Astrocyte of the spinal cord (primary cell): ENCODE measurements at regions not wholly inside any gene's neighbourhood (a gene's known extent, or its start where the extent isn't known, plus 50 kb on each side); places are given as distances from the start of the nearest gene placed in this dataset.

Source experiments
- DNase-seq: peaks from one replicate; pipeline ENCODE4 v3.0.0; 2011; ENCODE audit warnings: low read depth, low spot score
- H3K4me3 ChIP-seq: 2 replicates; pipeline ENCODE4 v1.5.1; 2011; ENCODE audit warnings: low read depth, mild to moderate bottlenecking, low read length, moderate library complexity
- in situ Hi-C: cut with HindIII; loops from 2 replicates; pipeline ENCODE4 v1.10.0; 2017; ENCODE audit warnings: low sequenced_read_pairs
- TF ChIP-seq, protein P1 (sequence below): IDR thresholded peaks from 2 replicates; pipeline ENCODE4 v1.5.1; 2012; ENCODE audit warnings: low read depth, mild to moderate bottlenecking, low read length, inconsistent platforms

DNA sequence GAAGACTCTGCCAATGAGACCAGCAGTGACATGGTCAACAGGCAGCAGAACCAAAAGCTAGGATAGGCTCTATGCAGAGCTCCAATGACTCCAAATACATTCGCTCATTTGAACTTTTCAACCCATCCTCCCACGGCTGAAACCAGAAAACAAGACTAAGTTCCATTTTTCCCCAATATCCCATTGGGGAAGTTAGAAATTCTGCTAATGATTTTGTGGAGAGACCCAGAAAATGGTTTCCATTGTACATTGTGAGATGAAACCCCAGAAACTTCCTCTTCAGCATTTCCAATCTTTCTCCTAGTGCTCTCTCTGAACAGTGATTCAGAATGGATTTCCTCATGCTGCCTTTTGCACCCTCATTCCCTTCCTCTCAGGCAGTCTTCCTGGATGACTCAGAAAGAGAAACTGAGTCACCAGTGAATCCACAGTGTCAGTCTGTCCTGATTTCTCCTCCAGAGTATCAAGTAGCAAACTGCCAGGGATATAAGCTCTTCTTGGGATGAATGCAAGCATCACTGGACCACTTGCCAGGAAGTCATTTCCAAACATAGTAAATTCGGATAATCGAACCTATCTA, 467.7 kb upstream of the ID2 start:
- TF ChIP-seq, protein P1, sequence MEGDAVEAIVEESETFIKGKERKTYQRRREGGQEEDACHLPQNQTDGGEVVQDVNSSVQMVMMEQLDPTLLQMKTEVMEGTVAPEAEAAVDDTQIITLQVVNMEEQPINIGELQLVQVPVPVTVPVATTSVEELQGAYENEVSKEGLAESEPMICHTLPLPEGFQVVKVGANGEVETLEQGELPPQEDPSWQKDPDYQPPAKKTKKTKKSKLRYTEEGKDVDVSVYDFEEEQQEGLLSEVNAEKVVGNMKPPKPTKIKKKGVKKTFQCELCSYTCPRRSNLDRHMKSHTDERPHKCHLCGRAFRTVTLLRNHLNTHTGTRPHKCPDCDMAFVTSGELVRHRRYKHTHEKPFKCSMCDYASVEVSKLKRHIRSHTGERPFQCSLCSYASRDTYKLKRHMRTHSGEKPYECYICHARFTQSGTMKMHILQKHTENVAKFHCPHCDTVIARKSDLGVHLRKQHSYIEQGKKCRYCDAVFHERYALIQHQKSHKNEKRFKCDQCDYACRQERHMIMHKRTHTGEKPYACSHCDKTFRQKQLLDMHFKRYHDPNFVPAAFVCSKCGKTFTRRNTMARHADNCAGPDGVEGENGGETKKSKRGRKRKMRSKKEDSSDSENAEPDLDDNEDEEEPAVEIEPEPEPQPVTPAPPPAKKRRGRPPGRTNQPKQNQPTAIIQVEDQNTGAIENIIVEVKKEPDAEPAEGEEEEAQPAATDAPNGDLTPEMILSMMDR: no peak
- DNase-seq: no peak
- no peak overlapping the region for H3K4me3 ChIP-seq
- in situ Hi-C loops: no loop called here

DNA sequence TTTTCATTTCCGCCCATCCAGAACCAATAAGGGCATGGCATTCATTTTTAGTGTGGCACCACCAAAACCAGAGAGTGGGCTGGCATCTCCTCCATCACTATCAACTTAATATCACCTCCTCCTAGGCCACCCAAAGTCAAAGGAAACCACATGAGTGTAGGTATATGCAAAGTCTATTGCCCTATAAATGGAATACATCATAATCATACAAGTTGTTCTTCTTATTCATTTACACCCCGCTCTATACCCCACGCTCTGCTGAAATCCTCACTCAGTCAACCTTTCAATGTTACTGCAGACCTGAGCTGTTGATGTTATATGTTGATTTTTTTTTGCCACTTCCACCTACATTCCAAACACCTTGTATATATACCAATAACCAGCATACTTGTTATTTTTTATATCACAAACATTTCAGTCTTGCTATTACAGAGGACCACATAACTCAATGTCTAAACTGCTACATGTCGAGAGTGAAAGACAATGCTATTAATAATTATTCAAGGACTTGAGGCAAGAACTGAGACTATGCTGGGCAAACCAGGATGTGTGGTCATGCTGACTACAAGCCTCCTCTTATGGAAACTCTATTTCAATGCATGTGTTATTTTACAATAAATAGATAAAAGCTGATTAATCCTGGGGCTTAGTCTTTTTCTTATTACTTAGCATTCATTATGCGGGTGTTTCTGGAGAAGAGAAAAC, 466.5 kb upstream of the ID2 start:
- DNase-seq: no peak
- TF ChIP-seq, protein P1: no peak
- in situ Hi-C loops: no loop called here
- no peak overlapping the region for H3K4me3 ChIP-seq

DNA sequence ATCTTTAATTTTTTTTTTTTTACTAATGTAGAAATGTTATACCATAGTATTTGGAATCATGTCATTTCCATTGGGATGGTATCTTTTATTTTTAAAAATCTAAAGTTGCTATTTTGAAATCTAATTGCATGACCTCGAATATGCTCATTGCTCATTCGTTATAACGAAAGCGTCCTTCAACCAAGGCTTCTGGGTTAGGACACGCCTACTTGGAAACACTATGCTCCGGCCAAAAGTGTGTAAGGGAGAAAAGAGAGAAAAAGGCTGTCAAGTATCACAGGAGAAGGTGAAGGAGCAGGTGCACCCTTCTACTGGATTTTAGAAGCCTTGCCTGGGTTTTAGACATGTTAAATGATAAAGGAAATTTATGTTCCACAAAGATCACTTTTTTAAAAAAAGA, 465.9 kb upstream of the ID2 start:
- TF ChIP-seq, protein P1: no peak
- DNase-seq: no peak
- in situ Hi-C loops: no loop called here
- no peak overlapping the region for H3K4me3 ChIP-seq

DNA sequence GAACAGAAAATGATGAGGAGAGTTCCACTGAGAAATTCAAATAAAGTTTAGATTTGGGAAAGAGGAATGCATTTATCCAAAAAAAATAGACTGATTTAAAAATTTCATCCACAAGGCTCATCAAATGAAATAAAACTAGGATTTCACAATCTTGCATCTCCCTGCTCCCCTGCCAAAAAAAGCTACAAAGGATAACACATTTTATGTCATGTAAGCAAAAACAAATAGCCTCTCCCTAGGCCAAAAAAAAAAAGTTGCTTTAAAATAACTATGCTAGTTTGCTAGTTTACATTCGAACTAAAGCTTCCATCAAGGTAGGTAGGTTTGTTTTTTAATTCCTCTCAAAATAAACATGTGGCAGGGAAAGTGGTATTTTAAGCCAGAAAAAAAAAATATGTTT, 465.5 kb upstream of the ID2 start:
- no peak overlapping the region for H3K4me3 ChIP-seq
- in situ Hi-C loops: no loop called here
- TF ChIP-seq, protein P1: no peak
- DNase-seq: no peak

DNA sequence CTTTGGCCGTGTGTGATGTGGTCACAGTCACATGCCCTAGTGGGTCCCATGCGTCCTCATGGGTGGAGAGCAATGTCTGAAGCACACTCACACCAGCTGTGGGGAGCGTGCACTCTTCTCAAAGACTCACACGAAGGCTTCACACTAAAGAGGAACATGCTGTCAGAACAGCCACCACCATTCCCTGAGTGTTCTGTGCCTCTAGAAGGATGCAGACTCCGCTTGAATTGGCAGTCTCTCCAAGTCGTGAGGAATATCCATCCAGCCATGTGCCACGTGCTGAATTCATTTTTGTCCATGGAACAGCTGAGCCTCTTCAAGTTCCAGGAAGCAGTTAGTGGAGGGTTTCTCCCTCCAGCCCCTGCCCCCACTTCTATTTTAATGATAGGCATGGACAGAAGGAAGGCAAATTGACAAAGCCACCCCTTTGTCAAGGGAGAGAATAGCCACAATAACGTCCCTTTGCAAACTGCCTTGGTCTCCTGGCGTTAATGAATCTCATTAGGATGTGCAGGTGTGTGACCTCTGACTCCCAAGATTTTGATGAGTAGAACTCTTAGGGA, 464.3 kb upstream of the ID2 start:
- H3K4me3 ChIP-seq: no peak overlapping the region
- DNase-seq: no peak
- TF ChIP-seq, protein P1: no peak
- in situ Hi-C loops: no loop called here

DNA sequence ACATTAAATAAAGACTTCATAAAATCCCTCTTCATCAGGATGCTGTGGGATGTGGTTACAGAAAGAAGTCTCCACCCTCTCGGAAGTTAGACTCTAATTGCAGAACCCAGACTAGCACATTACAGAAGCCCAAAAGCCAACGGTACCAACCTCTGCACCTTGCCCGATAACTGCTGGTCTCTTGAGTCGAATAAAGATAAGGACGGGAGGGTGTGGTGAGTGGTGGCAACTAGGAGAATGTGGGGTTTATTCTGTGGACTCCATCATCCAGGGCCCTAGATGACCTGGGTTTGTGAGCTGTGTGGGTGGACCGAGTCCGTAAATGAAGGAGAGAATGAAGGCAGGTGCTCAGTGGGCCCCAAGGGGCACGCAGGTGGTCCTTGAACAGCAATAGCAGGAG, 462.8 kb upstream of the ID2 start:
- in situ Hi-C loops: no loop called here
- TF ChIP-seq, protein P1: no peak
- no peak for DNase-seq
- H3K4me3 ChIP-seq: no peak overlapping the region
